Activated T-cell treated with anti-CD3 and anti-CD28 coated beads, Interleukin-2, amount 50 U/mL, for 72 hours (primary cell): ENCODE measurements at regions not wholly inside any gene's neighbourhood (a gene's known extent, or its start where the extent isn't known, plus 50 kb on each side); places are given as distances from the start of the nearest gene placed in this dataset.
"Not testable (repeated sequence)": the region's sequence is repeated elsewhere in the genome, so short reads cannot be mapped to it uniquely, and the experiment has no call there.

Experiments
- ATAC-seq, 2 donors: fragments of 150-1000 bp; cut with Tn5 transposase; replicated peaks in 1 of 2; 2 replicates each; pipeline ENCODE4 v1.10.0; 2021; ENCODE audit warnings: moderate library complexity in 2 of 2, mild to moderate bottlenecking in 1 of 2
- DNase-seq, 2 donors: peaks; one replicate each; pipeline ENCODE4 v3.0.0; 2021 to 2022; ENCODE audit warnings: mixed read lengths in 1 of 2
- H3K27ac Mint-ChIP-seq: one replicate; pipeline ENCODE4 v1.8.0; 2022; ENCODE audit warnings: mild to moderate bottlenecking, moderate library complexity, mixed read lengths
- H3K27me3 Mint-ChIP-seq: one replicate; pipeline ENCODE4 v1.8.0; 2022; ENCODE audit warnings: low read depth, mixed read lengths
- H3K36me3 Mint-ChIP-seq, 2 donors: one replicate each; pipeline ENCODE4 v1.8.0; 2022; ENCODE audit warnings: mixed read lengths in 2 of 2, mild to moderate bottlenecking in 1 of 2; ENCODE audit not compliant: insufficient read depth in 2 of 2
- H3K4me1 Mint-ChIP-seq: one replicate; pipeline ENCODE4 v1.8.0; 2022; ENCODE audit warnings: low read depth, mixed read lengths
- H3K4me3 Mint-ChIP-seq, 2 donors: one replicate each; pipeline ENCODE4 v1.8.0; 2022; ENCODE audit warnings: mild to moderate bottlenecking in 2 of 2, mixed read lengths in 2 of 2, moderate library complexity in 2 of 2
- H3K9me3 Mint-ChIP-seq, 2 donors: one replicate each; pipeline ENCODE4 v1.8.0; 2022; ENCODE audit warnings: mixed read lengths in 2 of 2

DNA sequence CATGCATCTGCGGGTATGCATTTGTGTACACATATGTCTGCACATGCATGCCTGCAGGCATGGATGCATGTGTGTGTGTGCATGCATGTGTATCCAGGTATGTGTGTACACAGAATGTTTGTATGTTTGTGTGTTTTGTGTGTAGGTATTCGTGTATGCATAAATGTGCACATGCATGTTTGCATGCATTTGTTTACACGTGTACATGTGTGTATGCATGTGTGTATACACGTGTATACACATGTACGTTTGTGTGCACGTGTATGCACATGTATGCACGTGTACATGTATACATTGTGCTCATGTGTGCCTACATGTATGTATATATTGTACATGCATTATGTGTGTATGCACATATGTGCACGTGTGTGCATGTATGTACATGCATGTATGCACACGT lies 171.4 kb upstream of the ZNF322 start:
- H3K27ac Mint-ChIP-seq, H3K27me3 Mint-ChIP-seq, ATAC-seq, H3K36me3 Mint-ChIP-seq, DNase-seq, H3K4me3 Mint-ChIP-seq, H3K4me1 Mint-ChIP-seq, H3K9me3 Mint-ChIP-seq: not testable (repeated sequence)

GRCh38 chr6:26835707-26836106 lies 176.2 kb upstream of the ZNF322 start:
- not testable (repeated sequence) for H3K27ac Mint-ChIP-seq, H3K9me3 Mint-ChIP-seq, H3K36me3 Mint-ChIP-seq, H3K4me3 Mint-ChIP-seq, H3K27me3 Mint-ChIP-seq, ATAC-seq, H3K4me1 Mint-ChIP-seq, DNase-seq

GRCh38 chr6:26836657-26837056 lies 177.1 kb upstream of the ZNF322 start:
- not testable (repeated sequence) for H3K36me3 Mint-ChIP-seq, H3K4me1 Mint-ChIP-seq, H3K27ac Mint-ChIP-seq, H3K4me3 Mint-ChIP-seq, DNase-seq, ATAC-seq, H3K9me3 Mint-ChIP-seq, H3K27me3 Mint-ChIP-seq

GRCh38 chr6:26844823-26845222 lies 185.3 kb upstream of the ZNF322 start:
- not testable (repeated sequence) for H3K27me3 Mint-ChIP-seq, H3K4me1 Mint-ChIP-seq, H3K27ac Mint-ChIP-seq, DNase-seq, H3K4me3 Mint-ChIP-seq, ATAC-seq, H3K9me3 Mint-ChIP-seq, H3K36me3 Mint-ChIP-seq

GRCh38 chr6:26857289-26857688 lies 197.7 kb upstream of the ZNF322 start:
- H3K27me3 Mint-ChIP-seq, H3K9me3 Mint-ChIP-seq, H3K4me3 Mint-ChIP-seq, H3K36me3 Mint-ChIP-seq, ATAC-seq, DNase-seq, H3K4me1 Mint-ChIP-seq, H3K27ac Mint-ChIP-seq: not testable (repeated sequence)

- H3K27ac Mint-ChIP-seq, H3K9me3 Mint-ChIP-seq, H3K4me1 Mint-ChIP-seq, DNase-seq, H3K27me3 Mint-ChIP-seq, ATAC-seq, H3K4me3 Mint-ChIP-seq, H3K36me3 Mint-ChIP-seq: not testable (repeated sequence)
These were observed 199.7 kb upstream of the ZNF322 start for GRCh38 chr6:26859067-26859770.

- not testable (repeated sequence) for H3K27ac Mint-ChIP-seq, H3K27me3 Mint-ChIP-seq, H3K9me3 Mint-ChIP-seq, H3K4me1 Mint-ChIP-seq, H3K36me3 Mint-ChIP-seq, H3K4me3 Mint-ChIP-seq, DNase-seq, ATAC-seq
These were observed 200.2 kb upstream of the ZNF322 start for GRCh38 chr6:26859771-26860163.

- ATAC-seq, H3K27me3 Mint-ChIP-seq, H3K9me3 Mint-ChIP-seq, DNase-seq, H3K27ac Mint-ChIP-seq, H3K36me3 Mint-ChIP-seq, H3K4me1 Mint-ChIP-seq, H3K4me3 Mint-ChIP-seq: not testable (repeated sequence)
These were observed 202.4 kb upstream of the ZNF322 start for GRCh38 chr6:26861913-26862312.

- not testable (repeated sequence) for H3K4me1 Mint-ChIP-seq, H3K36me3 Mint-ChIP-seq, ATAC-seq, DNase-seq, H3K27me3 Mint-ChIP-seq, H3K27ac Mint-ChIP-seq, H3K4me3 Mint-ChIP-seq, H3K9me3 Mint-ChIP-seq
These were observed 204.1 kb upstream of the ZNF322 start for GRCh38 chr6:26863641-26864040.

GRCh38 chr6:26898785-26899184 lies 239.2 kb upstream of the ZNF322 start:
- H3K4me3 Mint-ChIP-seq, DNase-seq, H3K4me1 Mint-ChIP-seq, H3K36me3 Mint-ChIP-seq, ATAC-seq, H3K27ac Mint-ChIP-seq, H3K9me3 Mint-ChIP-seq, H3K27me3 Mint-ChIP-seq: not testable (repeated sequence)

DNA sequence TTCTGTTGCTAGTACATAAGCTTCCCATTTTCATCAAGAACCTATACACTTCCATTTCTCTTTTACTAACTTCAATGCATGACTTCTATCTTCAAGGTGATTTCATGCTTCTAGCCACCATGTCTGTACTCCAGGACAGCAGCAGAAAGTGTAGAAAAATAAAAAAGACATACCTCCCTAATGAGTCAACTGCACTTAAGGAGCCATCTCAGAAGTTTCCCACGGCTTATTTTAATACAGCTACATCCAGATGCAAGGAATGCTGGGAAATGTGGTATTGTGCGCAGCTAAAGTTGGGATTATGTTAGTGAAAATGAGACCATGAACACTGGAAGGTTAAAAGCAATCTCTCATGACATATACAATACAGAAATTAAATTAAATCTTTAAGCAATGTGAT lies 264.7 kb upstream of the ZNF322 start:
- not testable (repeated sequence) for H3K27me3 Mint-ChIP-seq, H3K4me3 Mint-ChIP-seq, ATAC-seq, DNase-seq, H3K27ac Mint-ChIP-seq, H3K4me1 Mint-ChIP-seq, H3K9me3 Mint-ChIP-seq, H3K36me3 Mint-ChIP-seq

DNA sequence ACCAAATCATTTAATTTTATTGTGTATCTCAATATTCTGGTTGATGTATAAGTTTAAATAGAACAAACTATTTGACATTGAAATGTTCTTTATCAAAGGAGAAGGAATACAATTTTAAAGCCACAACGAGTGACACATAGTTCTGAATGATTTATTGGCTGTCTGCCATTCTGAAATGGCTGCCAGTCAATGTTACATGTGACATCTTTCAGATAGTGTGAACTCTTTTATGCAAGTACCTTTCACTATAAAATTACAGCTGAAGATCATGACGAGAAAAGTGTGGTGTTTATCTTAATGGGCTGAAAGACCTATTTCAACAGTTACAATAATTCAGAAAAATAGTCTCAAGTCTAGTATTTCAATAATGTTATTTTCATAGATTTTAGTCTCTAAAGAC lies 268.6 kb upstream of the ZNF322 start:
- H3K27ac Mint-ChIP-seq, DNase-seq, ATAC-seq, H3K9me3 Mint-ChIP-seq, H3K27me3 Mint-ChIP-seq, H3K4me1 Mint-ChIP-seq, H3K4me3 Mint-ChIP-seq, H3K36me3 Mint-ChIP-seq: not testable (repeated sequence)

GRCh38 chr6:26937258-26937657 lies 277.7 kb upstream of the ZNF322 start:
- not testable (repeated sequence) for ATAC-seq, H3K4me3 Mint-ChIP-seq, H3K27ac Mint-ChIP-seq, DNase-seq, H3K27me3 Mint-ChIP-seq, H3K36me3 Mint-ChIP-seq, H3K4me1 Mint-ChIP-seq, H3K9me3 Mint-ChIP-seq

DNA sequence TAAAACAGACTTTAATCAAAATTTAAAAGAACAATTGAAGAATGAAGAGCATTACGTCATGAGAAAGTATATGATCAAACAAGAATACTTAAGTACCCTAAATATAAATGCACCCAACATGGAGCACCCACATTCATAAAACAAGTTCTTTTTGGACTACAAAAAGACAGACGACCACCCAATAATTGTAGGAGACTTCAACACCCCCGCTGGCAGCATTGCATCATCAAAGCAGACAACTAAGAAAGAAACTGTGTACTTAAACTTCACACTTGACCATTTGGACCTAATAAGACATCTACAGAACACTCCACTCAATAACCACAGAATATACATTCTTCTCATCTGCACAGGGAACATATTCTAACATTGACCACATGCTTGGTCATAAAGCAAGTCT lies 291.7 kb upstream of the ZNF322 start:
- not testable (repeated sequence) for H3K27me3 Mint-ChIP-seq, H3K27ac Mint-ChIP-seq, DNase-seq, ATAC-seq, H3K9me3 Mint-ChIP-seq, H3K36me3 Mint-ChIP-seq, H3K4me3 Mint-ChIP-seq, H3K4me1 Mint-ChIP-seq
